ENCODE measurements at regions not wholly inside any gene's neighbourhood (a gene's known extent, or its start where the extent isn't known, plus 50 kb on each side); places are given as distances from the start of the nearest gene placed in this dataset.

- Mint-ChIP-seq H3K9me3 (no peaks in the 10 kb centered on the region), H3K4me3 (no peak overlapping the region), H3K27me3 (no peaks in the 10 kb centered on the region), H3K36me3 (no peaks in the 10 kb centered on the region), H3K27ac (no peak overlapping the region), H3K4me1 (ENCODE audit: unreplicated experiment) (no peaks in the 10 kb centered on the region)
- DNase-seq (ENCODE audit: extremely low spot score, unreplicated experiment): no peak
- no peak for TF ChIP-seq CTCF (conservative IDR thresholded peaks at IDR 0.05)
These were observed 60.6 kb upstream of the DDHD1 start for GRCh38 chr14:53213761-53214160.

GRCh38 chr14:53209370-53209769 is 56.2 kb upstream of the DDHD1 start:
- Mint-ChIP-seq H3K9me3 (no peaks in the 10 kb centered on the region), H3K4me3 (no peak overlapping the region), H3K36me3 (no peaks in the 10 kb centered on the region), H3K4me1 (ENCODE audit: unreplicated experiment) (no peaks in the 10 kb centered on the region), H3K27ac (no peak overlapping the region), H3K27me3 (no peaks in the 10 kb centered on the region)
- no peak for TF ChIP-seq CTCF (conservative IDR thresholded peaks at IDR 0.05)
- no peak for DNase-seq (ENCODE audit: extremely low spot score, unreplicated experiment)
